ENCODE measurements at regions not wholly inside any gene's neighbourhood (a gene's known extent, or its start where the extent isn't known, plus 50 kb on each side); places are given as distances from the start of the nearest gene placed in this dataset.

DNA sequence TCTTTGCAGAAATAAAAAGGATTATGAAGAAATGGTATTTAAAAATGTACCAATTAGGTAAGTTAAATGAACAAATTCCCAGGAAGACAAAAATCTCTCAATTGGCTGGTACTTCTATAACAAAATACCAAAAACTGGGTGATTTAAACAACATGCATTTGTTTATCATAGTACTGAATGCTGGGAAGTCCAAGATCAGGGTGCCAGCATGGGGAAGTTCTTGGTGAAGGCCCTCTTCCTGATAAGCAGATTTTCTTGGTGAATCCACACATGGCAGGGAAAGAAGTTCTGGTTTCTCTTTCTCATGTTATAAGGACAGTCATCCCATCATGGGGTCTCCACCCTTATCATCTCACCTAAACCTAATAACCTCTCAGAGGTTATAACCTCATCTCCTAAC, 271.6 kb upstream of the SETBP1 start:
- Histone ChIP-seq H3K27ac (no peak overlapping the region), H3K9me3 (no peaks in the 10 kb centered on the region), H3K36me3 (no peaks in the 10 kb centered on the region), H3K27me3 (no peaks in the 10 kb centered on the region), H3K4me1 (no peaks in the 10 kb centered on the region), H3K4me3 (no peak overlapping the region)
- DNase-seq, result no peak
- intact Hi-C loops (cut with DNase I; ENCODE audit: low total_unique reads), result no loop called here
- TF ChIP-seq POLR2AphosphoS5 (IDR thresholded peaks at IDR 0.05), result no peak
- TF ChIP-seq, protein P1, sequence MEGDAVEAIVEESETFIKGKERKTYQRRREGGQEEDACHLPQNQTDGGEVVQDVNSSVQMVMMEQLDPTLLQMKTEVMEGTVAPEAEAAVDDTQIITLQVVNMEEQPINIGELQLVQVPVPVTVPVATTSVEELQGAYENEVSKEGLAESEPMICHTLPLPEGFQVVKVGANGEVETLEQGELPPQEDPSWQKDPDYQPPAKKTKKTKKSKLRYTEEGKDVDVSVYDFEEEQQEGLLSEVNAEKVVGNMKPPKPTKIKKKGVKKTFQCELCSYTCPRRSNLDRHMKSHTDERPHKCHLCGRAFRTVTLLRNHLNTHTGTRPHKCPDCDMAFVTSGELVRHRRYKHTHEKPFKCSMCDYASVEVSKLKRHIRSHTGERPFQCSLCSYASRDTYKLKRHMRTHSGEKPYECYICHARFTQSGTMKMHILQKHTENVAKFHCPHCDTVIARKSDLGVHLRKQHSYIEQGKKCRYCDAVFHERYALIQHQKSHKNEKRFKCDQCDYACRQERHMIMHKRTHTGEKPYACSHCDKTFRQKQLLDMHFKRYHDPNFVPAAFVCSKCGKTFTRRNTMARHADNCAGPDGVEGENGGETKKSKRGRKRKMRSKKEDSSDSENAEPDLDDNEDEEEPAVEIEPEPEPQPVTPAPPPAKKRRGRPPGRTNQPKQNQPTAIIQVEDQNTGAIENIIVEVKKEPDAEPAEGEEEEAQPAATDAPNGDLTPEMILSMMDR (IDR thresholded peaks at IDR 0.05), result no peak
- TF ChIP-seq EP300 (IDR thresholded peaks at IDR 0.05), result no peak
- TF ChIP-seq POLR2A (IDR thresholded peaks at IDR 0.05), result no peak

DNA sequence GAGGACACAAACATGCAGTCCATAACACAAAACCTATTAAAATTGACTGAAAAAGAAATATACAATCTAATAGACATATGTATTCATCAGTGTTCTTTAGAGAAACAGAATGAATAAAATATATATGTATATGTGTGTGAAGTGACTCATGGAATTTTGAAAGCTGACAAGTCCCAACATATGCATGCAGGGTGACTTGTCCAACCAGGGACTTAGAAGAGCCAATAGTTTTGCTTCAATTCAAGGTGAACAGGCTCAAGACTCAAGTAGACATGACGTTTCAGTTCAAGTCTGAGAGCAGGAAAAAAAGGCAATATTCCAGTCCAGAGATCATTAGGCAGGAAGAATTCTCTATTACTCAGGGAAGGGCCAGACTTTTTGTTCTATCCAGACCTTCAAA, 271.2 kb upstream of the SETBP1 start:
- no peak overlapping the region for H3K27ac ChIP-seq
- no peaks in the 10 kb centered on the region for H3K9me3 ChIP-seq
- intact Hi-C loops (cut with DNase I; ENCODE audit: low total_unique reads), result no loop called here
- no peak for TF ChIP-seq EP300 (IDR thresholded peaks at IDR 0.05)
- TF ChIP-seq, protein P1 (IDR thresholded peaks at IDR 0.05), result no peak
- no peak for TF ChIP-seq POLR2A (IDR thresholded peaks at IDR 0.05)
- TF ChIP-seq POLR2AphosphoS5 (IDR thresholded peaks at IDR 0.05), result no peak
- H3K4me1 ChIP-seq, result no peaks in the 10 kb centered on the region
- no peak for DNase-seq
- no peak overlapping the region for H3K4me3 ChIP-seq
- no peaks in the 10 kb centered on the region for H3K27me3 ChIP-seq
- WGBS, 5 donors, result 73 to 84% (median 82%) methylated on average over 1 of the region's 1 CpG
- no peaks in the 10 kb centered on the region for H3K36me3 ChIP-seq

DNA sequence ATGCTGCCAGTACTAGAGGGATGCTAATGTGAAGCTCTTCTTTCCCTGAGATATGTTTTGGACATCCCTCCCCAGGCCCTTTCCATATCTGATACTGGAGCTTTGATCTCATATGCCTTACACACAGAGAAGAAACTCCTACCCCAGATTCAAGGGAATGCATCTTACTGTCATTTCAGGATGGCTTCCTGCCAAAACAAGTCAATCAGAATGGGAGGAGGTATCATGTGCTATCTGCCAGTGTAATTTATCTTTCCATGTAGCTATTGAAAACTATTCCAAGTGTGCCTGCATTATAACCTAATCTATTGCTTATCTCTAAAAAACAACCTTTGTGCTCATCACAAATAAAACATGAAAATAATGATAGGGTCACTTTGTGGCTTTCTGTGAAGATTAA, 269.9 kb upstream of the SETBP1 start:
- no peaks in the 10 kb centered on the region for H3K27me3 ChIP-seq
- H3K9me3 ChIP-seq, result no peaks in the 10 kb centered on the region
- no peak for TF ChIP-seq EP300 (IDR thresholded peaks at IDR 0.05)
- TF ChIP-seq, protein P1 (IDR thresholded peaks at IDR 0.05), result no peak
- no peak for TF ChIP-seq POLR2A (IDR thresholded peaks at IDR 0.05)
- TF ChIP-seq POLR2AphosphoS5 (IDR thresholded peaks at IDR 0.05), result no peak
- no peaks in the 10 kb centered on the region for H3K36me3 ChIP-seq
- H3K27ac ChIP-seq, result no peak overlapping the region
- no peaks in the 10 kb centered on the region for H3K4me1 ChIP-seq
- H3K4me3 ChIP-seq, result no peak overlapping the region
- intact Hi-C loops (cut with DNase I; ENCODE audit: low total_unique reads), result no loop called here
- no peak for DNase-seq

DNA sequence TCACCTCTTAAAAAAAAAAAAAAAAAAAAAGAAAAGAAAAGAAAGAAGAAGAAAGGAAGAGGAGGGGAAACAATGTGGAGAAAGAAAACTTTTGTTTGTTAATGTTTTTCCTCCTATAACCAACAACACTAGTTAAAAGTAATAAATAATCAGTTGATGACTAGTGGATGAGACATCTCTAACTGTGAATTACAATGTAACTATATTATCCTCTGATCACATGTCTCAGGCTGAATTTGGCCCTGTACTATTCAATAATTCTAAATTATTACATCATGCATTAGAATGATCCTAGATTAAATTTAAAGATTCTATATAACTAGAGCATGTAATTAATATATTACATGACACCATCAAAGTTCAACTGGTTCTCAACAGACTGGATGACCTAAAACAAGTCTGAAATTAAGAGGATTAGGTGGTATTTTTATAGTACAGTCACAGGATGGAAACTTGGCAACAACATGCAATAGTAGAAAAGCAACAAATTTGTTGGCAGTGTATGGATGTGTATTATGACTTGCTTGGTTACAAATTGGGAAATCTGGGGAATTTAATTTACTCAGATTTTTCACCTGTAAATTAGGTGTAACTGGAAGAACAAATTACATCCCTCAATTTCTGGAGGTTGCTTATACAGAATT, 269.3 kb upstream of the SETBP1 start:
- H3K27ac ChIP-seq, result no peak overlapping the region
- H3K36me3 ChIP-seq, result no peaks in the 10 kb centered on the region
- intact Hi-C loops (cut with DNase I; ENCODE audit: low total_unique reads), result no loop called here
- H3K4me3 ChIP-seq, result no peak overlapping the region
- H3K4me1 ChIP-seq, result no peaks in the 10 kb centered on the region
- DNase-seq, result no peak
- TF ChIP-seq POLR2A (IDR thresholded peaks at IDR 0.05), result no peak
- no peak for TF ChIP-seq EP300 (IDR thresholded peaks at IDR 0.05)
- TF ChIP-seq POLR2AphosphoS5 (IDR thresholded peaks at IDR 0.05), result no peak
- TF ChIP-seq, protein P1 (IDR thresholded peaks at IDR 0.05), result no peak
- H3K9me3 ChIP-seq, result peaks cover 0 to 3% (median under 1%) of the 10 kb centered on the region in 4 donors
- no peaks in the 10 kb centered on the region for H3K27me3 ChIP-seq
